GM12865 (cell line): ENCODE measurements at regions not wholly inside any gene's neighbourhood (a gene's known extent, or its start where the extent isn't known, plus 50 kb on each side); places are given as distances from the start of the nearest gene placed in this dataset.

Experiments used
- DNase-seq: peaks from one replicate; pipeline ENCODE4 v3.0.0; 2010; ENCODE audit warnings: low read depth
- H3K4me3 ChIP-seq: 2 replicates; pipeline ENCODE4 v1.5.1; 2011; ENCODE audit warnings: mild to moderate bottlenecking, low read depth, low read length, control low read depth
- TF ChIP-seq, protein P1 (sequence below): IDR thresholded peaks from 2 replicates; pipeline ENCODE4 v1.5.1; 2011; ENCODE audit warnings: low read length, control low read depth, low read depth, inconsistent platforms; ENCODE audit not compliant: insufficient read depth; ENCODE audit errors: missing control alignments

DNA sequence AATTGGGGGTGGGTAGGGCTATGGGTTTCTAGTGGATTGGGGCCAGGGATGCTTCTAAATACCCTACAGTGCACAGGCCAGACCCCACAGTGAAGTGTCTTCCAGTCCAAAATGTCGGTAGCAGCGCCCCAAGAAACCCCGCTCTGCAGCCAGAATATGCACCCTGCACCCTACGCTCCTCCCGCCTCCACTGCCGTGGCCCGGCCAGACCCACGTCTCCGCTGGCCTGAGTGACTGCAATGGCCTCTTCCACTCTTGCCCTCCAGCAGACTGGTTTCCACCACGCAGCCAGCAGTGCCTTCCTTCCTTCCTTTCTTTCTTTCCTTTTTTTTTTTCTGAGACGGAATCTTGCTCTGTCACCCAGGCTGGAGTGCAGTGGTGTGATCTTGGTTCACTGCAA lies 91.4 kb upstream of the TAF1B start:
- no peak for DNase-seq
- H3K4me3 ChIP-seq, result no peak overlapping the region
- TF ChIP-seq, protein P1, sequence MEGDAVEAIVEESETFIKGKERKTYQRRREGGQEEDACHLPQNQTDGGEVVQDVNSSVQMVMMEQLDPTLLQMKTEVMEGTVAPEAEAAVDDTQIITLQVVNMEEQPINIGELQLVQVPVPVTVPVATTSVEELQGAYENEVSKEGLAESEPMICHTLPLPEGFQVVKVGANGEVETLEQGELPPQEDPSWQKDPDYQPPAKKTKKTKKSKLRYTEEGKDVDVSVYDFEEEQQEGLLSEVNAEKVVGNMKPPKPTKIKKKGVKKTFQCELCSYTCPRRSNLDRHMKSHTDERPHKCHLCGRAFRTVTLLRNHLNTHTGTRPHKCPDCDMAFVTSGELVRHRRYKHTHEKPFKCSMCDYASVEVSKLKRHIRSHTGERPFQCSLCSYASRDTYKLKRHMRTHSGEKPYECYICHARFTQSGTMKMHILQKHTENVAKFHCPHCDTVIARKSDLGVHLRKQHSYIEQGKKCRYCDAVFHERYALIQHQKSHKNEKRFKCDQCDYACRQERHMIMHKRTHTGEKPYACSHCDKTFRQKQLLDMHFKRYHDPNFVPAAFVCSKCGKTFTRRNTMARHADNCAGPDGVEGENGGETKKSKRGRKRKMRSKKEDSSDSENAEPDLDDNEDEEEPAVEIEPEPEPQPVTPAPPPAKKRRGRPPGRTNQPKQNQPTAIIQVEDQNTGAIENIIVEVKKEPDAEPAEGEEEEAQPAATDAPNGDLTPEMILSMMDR, result no peak

DNA sequence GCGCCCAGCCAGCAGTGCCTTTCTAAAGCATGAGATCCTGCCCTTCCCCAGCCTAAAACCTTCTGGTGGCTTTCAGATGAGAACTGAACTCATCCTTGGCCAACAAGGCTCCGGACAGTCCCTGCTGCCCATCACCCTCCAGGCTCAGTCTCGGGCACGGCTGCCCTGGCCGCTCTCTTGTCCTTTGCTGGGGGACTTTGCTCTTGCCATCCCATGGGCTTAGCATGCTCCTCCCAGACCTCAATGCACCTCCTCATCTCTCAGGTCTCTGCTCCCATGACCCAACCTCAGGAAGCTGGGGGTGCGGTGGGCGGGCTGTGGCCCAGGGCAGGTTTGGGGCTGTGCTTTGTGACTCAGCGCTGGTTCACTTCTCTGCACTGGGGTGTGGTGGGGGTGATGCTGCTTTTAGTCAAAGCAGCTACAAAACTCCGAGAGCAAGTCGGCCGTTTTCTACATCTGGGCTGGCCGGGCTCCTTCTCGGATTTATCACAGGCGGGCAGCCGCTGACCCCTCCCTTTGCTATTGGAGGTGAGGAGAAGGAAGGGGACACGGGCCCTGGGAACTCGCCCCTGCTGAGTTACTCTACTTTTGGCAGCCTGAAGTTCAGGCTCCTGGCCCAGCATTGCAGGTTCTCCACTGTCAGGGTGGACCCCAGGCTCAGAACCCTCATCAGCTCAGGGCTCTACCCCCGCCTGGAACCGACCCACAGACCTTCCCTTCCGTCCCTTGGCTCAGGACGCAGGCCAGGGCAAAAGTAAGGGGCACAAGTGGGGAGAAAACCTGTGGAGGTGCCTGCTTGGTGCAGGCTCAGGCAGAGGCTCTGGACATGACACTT lies 90.6 kb upstream of the TAF1B start:
- TF ChIP-seq, protein P1, result no peak
- peak; percentile 88 for DNase-seq
- H3K4me3 ChIP-seq, result peak overlapping the region; percentile 56

GRCh38 chr2:9753276-9753600 lies 90.0 kb upstream of the TAF1B start:
- H3K4me3 ChIP-seq, result peak overlapping the region; percentile 56
- peak; percentile 94 for DNase-seq
- TF ChIP-seq, protein P1, result no peak

- TF ChIP-seq, protein P1, result no peak
- peak overlapping the region; percentile 56 for H3K4me3 ChIP-seq
- DNase-seq, result peak; percentile 82
Observed at GRCh38 chr2:9753665-9754531, 89.4 kb upstream of the TAF1B start.

DNA sequence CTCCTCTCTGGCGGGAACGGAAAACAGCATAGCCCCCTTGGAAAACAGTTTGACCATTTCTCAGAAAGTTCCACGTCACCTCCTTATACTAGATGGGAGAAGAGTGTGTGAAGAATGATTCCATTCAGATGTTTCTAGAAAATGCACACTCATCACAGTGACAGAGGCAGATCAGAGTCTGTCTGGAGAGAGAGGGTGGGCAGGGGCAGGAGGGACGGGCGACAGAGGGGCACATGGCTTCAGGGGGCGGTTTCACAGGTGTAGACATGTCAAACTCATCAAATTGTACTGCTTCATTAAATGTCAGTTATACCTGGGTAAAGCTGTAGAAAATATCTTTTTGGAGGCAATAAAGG lies 88.8 kb upstream of the TAF1B start:
- DNase-seq, result no peak
- TF ChIP-seq, protein P1, result no peak
- peak overlapping the region; percentile 56 for H3K4me3 ChIP-seq

GRCh38 chr2:9755008-9755407 lies 88.3 kb upstream of the TAF1B start:
- H3K4me3 ChIP-seq, result no peak overlapping the region
- TF ChIP-seq, protein P1, result no peak
- DNase-seq, result no peak
